Common myeloid progenitor, CD34-positive (primary cell): ENCODE measurements at regions not wholly inside any gene's neighbourhood (a gene's known extent, or its start where the extent isn't known, plus 50 kb on each side); places are given as distances from the start of the nearest gene placed in this dataset.

Source experiments
- CTCF ChIA-PET: fragments of 350-600 bp; sonication (Branson Sonifier 250); formaldehyde crosslinking; loops from one replicate; lab custom pipeline; 2021; ENCODE audit warnings: antibody characterized with exemption; lab: Charles Lee
- POLR2A ChIA-PET: fragments of 350-600 bp; sonication (Branson Sonifier 250); formaldehyde crosslinking; loops from one replicate; lab custom pipeline; 2021; ENCODE audit warnings: antibody characterized with exemption; lab: Charles Lee
- DNase-seq, 3 donors: peaks; one replicate each; pipeline versions ENCODE4 v3.0.0 to v3.0.0-alpha.2; 2013
- H3K27ac ChIP-seq, 2 experiments: 1 replicate in 1 of 2; 2 replicates in 1 of 2; pipeline ENCODE4 v1.7.0; 2013; ENCODE audit warnings: inconsistent platforms in 2 of 2, low read length in 2 of 2, mild to moderate bottlenecking in 2 of 2, low read depth in 1 of 2, moderate library complexity in 1 of 2; ENCODE audit not compliant: severe bottlenecking in 2 of 2, insufficient read depth in 1 of 2, poor library complexity in 1 of 2
- H3K27me3 ChIP-seq, 5 experiments: replicated peaks in 2 of 5; 1 replicate in 3 of 5; 2 replicates in 2 of 5; pipeline versions ENCODE4 v1.6.1 to v1.7.0; 2013; ENCODE audit warnings: low read length in 4 of 5, mild to moderate bottlenecking in 2 of 5, moderate library complexity in 2 of 5, inconsistent platforms in 1 of 5; ENCODE audit not compliant: insufficient read depth in 5 of 5, control insufficient read depth in 4 of 5
- H3K36me3 ChIP-seq, 4 experiments: 1 replicate in 2 of 4; 2 replicates in 2 of 4; pipeline versions ENCODE4 v1.6.1 to v1.7.0; 2013; ENCODE audit warnings: low read length in 3 of 4, control low read depth in 1 of 4, mild to moderate bottlenecking in 1 of 4; ENCODE audit not compliant: control insufficient read depth in 4 of 4, insufficient read depth in 4 of 4
- H3K4me1 ChIP-seq, 4 experiments: 1 replicate in 3 of 4; 2 replicates in 1 of 4; pipeline versions ENCODE4 v1.6.1 to v1.7.1; 2013; ENCODE audit warnings: low read length in 3 of 4, mild to moderate bottlenecking in 3 of 4, control low read depth in 1 of 4, inconsistent platforms in 1 of 4, moderate library complexity in 1 of 4; ENCODE audit not compliant: control insufficient read depth in 4 of 4, insufficient read depth in 4 of 4; ENCODE audit errors: control extremely low read depth in 1 of 4
- H3K4me3 ChIP-seq, 7 experiments: 1 replicate in 4 of 7; 2 replicates in 3 of 7; pipeline versions ENCODE4 v1.5.1 to v1.7.0; 2013; ENCODE audit warnings: mild to moderate bottlenecking in 7 of 7, low read length in 6 of 7, moderate library complexity in 6 of 7, inconsistent platforms in 2 of 7, low read depth in 2 of 7, control low read depth in 1 of 7; ENCODE audit not compliant: insufficient read depth in 4 of 7, control insufficient read depth in 1 of 7; ENCODE audit errors: extremely low read depth in 1 of 7
- H3K9me3 ChIP-seq, 5 experiments: 1 replicate in 4 of 5; 2 replicates in 1 of 5; pipeline versions ENCODE4 v1.6.1 to v1.7.1; 2013; ENCODE audit warnings: low read length in 4 of 5, mild to moderate bottlenecking in 2 of 5, inconsistent platforms in 1 of 5, low read depth in 1 of 5, moderate library complexity in 1 of 5; ENCODE audit not compliant: control insufficient read depth in 4 of 5, insufficient read depth in 2 of 5; ENCODE audit errors: control extremely low read depth in 1 of 5
- WGBS: methylation state at CpG from one replicate; pipeline ENCODE4 v1.1.5; 2013; ENCODE audit not compliant: insufficient coverage; 5-methylcytosine and 5-hydroxymethylcytosine counted together

DNA sequence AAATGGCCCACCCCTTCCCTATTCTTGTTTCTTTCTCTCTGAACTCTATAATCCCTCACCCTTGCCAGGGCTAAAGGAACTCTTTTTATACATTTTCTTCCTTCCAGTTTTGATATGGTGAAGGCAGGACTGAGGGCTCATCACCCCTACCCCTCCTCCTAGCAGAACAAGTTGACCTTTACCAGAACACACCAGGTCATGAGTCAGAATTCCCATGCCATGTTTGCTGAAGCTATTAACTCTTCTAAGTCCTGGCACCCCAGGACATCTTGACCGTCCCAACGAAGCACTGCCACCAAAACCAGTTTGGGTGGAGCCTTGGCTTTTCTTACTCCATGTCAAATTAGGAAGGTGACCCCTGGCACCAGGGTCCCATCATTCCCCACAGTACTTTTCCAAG, 57.5 kb upstream of the DYNLT3 start:
- Histone ChIP-seq H3K36me3 (no peaks in the 10 kb centered on the region), H3K4me3 (no peak overlapping the region), H3K27me3 (peaks cover 0 to 41% (median 11%) of the 10 kb centered on the region in 5 experiments), H3K4me1 (peaks cover 0 to 8% (median 4%) of the 10 kb centered on the region in 4 experiments), H3K27ac (no peak overlapping the region), H3K9me3 (no peaks in the 10 kb centered on the region)
- WGBS = 67% methylated on average over 2 of the region's 2 CpGs
- no peak for DNase-seq
- CTCF ChIA-PET = no interaction called here
- POLR2A ChIA-PET = no interaction called here

DNA sequence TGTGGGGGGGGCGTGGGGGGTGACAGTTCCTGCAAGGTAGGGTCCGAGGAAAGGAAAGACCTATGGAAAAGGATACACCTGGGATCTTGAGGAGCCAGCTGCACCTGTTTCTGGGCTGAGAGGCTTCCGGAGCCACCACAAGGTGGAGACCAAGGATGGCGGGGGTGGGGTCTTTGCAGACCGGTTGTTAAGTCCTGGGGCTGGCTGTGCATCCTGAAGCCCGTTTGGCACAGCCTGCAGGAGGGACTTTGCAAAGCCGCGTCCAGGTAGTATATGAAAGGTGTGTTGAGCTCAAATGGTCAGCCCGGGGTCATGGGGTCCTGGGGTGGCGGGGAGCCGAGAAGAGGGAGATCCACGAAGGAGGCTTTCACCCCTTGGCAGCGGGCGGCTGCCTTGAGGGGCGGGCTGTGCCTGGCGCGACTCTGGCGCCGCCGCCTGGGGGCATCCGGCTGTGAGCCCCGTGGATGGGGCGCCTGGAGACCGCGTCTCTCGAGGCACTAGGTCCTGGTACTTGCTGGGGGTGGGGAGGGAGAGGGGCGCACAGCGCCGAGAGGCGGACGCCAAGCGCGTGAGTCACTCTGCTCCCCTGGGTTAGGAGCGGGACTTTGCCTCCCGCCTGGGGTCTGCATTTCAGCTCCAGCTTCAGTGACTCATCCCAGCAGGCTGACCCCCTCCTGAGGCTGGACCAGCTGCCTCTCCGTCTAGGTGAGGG, 58.2 kb upstream of the DYNLT3 start:
- peaks cover 0 to 41% (median 11%) of the 10 kb centered on the region in 5 experiments for H3K27me3 ChIP-seq
- H3K27ac ChIP-seq = no peak overlapping the region
- H3K4me1 ChIP-seq = peaks cover 0 to 8% (median 4%) of the 10 kb centered on the region in 4 experiments
- peak overlapping the region in 3 of 7 experiments; percentile 19 to 42 (median 33) for H3K4me3 ChIP-seq
- no peaks in the 10 kb centered on the region for H3K36me3 ChIP-seq
- peak; percentile 8 to 63 (median 47) for DNase-seq
- ChIA-PET POLR2A (no interaction called here), CTCF (no interaction called here)
- H3K9me3 ChIP-seq = no peaks in the 10 kb centered on the region
- WGBS = 29% methylated on average over 28 of the region's 36 CpGs

DNA sequence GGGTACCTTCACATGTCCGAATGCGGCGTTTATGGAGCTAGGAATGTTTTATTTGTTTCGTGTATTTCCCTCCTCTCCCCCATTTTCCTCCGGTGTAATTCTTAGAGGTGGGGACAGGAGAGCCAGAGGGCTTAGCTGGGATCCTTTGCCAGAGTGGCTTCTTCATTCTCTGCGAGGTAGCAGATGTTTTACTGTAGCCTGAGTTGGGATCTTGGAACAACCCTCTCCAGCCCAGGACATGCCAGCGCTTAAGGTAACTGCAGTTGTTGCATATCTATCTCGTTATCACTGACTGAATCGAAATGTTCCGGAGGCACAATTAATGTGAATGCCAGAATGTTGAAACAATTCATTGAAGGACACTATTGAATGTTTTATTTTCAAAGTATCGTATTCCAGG, 59.0 kb upstream of the DYNLT3 start:
- ChIA-PET CTCF (no interaction called here), POLR2A (no interaction called here)
- no peaks in the 10 kb centered on the region for H3K9me3 ChIP-seq
- H3K36me3 ChIP-seq = no peaks in the 10 kb centered on the region
- WGBS = 55% methylated on average over 5 of the region's 11 CpGs
- H3K27me3 ChIP-seq = peaks cover 0 to 37% (median 11%) of the 10 kb centered on the region in 5 experiments
- DNase-seq = no peak
- peaks cover 0 to 8% (median 4%) of the 10 kb centered on the region in 4 experiments for H3K4me1 ChIP-seq
- no peak overlapping the region for H3K4me3 ChIP-seq
- no peak overlapping the region for H3K27ac ChIP-seq

DNA sequence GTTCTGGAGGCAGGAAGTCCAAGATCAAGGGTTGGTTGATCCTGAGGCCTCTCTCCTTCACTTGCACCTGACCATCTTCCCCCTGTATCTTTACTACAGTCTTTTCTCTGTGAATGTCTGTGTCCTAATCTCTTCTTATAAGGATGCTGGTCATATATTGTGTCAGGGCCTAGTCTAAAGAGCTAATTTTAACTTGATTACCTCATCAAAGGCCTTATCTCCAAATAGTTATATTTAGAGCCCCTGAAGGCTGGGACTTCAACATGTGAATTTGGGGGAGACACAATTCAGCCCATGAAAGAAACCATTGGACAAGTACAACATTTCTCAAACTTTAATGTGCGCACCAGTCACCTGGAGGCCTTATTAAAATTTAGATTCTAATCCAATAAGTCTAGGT, 62.8 kb upstream of the DYNLT3 start:
- H3K4me1 ChIP-seq = peaks cover 0 to 8% (median 4%) of the 10 kb centered on the region in 4 experiments
- no peak for DNase-seq
- WGBS = no CpG with 5 or more reads among the region's 1 CpG
- H3K27me3 ChIP-seq = peaks cover 0 to 34% (median 8%) of the 10 kb centered on the region in 5 experiments
- POLR2A ChIA-PET = no interaction called here
- H3K4me3 ChIP-seq = no peak overlapping the region
- no peak overlapping the region for H3K27ac ChIP-seq
- H3K9me3 ChIP-seq = no peaks in the 10 kb centered on the region
- CTCF ChIA-PET = no interaction called here
- H3K36me3 ChIP-seq = no peaks in the 10 kb centered on the region

DNA sequence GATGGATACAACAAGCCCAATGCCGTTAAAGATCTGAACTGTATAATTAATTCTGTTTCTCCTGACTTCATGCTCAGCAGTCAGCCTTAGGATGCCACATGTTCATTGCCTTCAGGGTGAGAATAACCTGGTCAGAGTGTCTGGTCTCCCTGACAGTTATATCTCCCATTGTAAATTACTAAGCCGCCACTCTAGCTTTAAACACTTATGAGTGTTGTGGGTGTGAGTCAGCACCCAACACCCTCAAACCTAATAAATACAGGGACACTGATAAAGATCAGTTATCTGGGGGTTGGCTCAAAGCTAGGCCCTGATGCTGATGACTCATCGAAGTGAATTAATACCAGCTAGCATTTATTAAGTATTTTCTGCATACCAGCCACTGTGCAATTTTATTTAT, 64.9 kb upstream of the DYNLT3 start:
- Histone ChIP-seq H3K4me1 (no peaks in the 10 kb centered on the region), H3K4me3 (no peak overlapping the region), H3K9me3 (no peaks in the 10 kb centered on the region), H3K27me3 (peaks cover 0 to 13% (median 0%) of the 10 kb centered on the region in 5 experiments), H3K27ac (no peak overlapping the region), H3K36me3 (no peaks in the 10 kb centered on the region)
- POLR2A ChIA-PET = no interaction called here
- WGBS = 80% methylated on average over 1 of the region's 3 CpGs
- CTCF ChIA-PET = no interaction called here
- peak in 2 of 3 donors; percentile 9 to 27 for DNase-seq

DNA sequence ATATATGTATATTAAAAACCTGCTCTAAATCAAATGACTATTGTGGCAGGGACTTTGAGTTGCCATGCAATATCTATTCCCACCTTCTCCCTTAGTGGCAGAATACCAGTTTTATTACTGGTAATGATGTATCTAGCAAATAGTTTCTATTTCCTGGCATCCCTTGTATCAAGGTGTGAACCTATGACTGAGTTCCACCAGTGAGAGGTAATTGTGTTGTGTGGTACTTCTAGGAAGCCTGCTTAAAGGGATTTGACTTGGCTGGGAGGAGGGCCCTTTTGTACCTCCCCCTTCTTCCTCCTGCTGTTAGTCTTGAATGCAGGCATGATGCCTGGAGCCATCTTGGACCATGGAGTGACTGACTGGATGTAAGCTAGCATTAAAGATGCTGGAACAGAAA, 65.4 kb upstream of the DYNLT3 start:
- peaks cover 0 to 10% (median 0%) of the 10 kb centered on the region in 5 experiments for H3K27me3 ChIP-seq
- ChIA-PET CTCF (no interaction called here), POLR2A (no interaction called here)
- H3K4me3 ChIP-seq = no peak overlapping the region
- H3K27ac ChIP-seq = no peak overlapping the region
- DNase-seq = no peak
- no peaks in the 10 kb centered on the region for H3K4me1 ChIP-seq
- H3K9me3 ChIP-seq = peaks cover 0 to 2% (median 0%) of the 10 kb centered on the region in 5 experiments
- H3K36me3 ChIP-seq = no peaks in the 10 kb centered on the region

DNA sequence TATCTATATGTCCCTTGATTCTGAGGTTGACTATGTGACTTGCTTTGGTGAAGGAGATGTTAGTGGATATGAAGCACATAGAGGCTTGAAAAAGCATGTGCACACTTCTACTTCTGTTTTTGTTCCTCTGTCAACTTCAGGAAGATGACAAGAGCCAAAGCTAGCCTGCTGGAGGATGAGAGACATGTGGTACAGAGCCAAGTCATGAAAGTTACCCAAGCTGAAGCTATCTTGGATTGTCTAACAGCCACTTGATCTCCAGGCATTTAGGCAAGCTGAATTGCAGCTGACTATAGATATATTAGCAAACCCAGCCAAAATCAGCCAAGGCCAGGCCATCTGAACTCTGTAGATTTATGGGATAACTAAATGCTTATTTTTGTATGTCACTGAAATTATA, 70.8 kb upstream of the DYNLT3 start:
- no peaks in the 10 kb centered on the region for H3K36me3 ChIP-seq
- H3K27me3 ChIP-seq = peaks cover 0 to 3% (median 0%) of the 10 kb centered on the region in 5 experiments
- POLR2A ChIA-PET = no interaction called here
- peaks cover 0 to 8% (median 4%) of the 10 kb centered on the region in 5 experiments for H3K9me3 ChIP-seq
- H3K4me3 ChIP-seq = no peak overlapping the region
- no peak for DNase-seq
- no peaks in the 10 kb centered on the region for H3K4me1 ChIP-seq
- no peak overlapping the region for H3K27ac ChIP-seq
- CTCF ChIA-PET = no interaction called here
